Smooth muscle cell (in vitro differentiated cells): ENCODE measurements at regions not wholly inside any gene's neighbourhood (a gene's known extent, or its start where the extent isn't known, plus 50 kb on each side); places are given as distances from the start of the nearest gene placed in this dataset.
"Not testable (repeated sequence)": the region's sequence is repeated elsewhere in the genome, so short reads cannot be mapped to it uniquely, and the experiment has no call there.

Source experiments
- DNase-seq: peaks from one replicate; lab custom pipeline; 2025; ENCODE audit not compliant: unreplicated experiment; lab: John Stamatoyannopoulos, UW
- H2AFZ ChIP-seq: fragments of 200-600 bp; sonication (generic); 2 replicates; pipeline ENCODE4 v1.6.0; 2016; ENCODE audit warnings: antibody characterized with exemption, low read depth, mild to moderate bottlenecking
- H3F3A ChIP-seq: fragments of 200-600 bp; sonication (generic); 2 replicates; pipeline ENCODE4 v1.6.0; 2017; ENCODE audit warnings: antibody characterized with exemption, low read depth
- H3K27ac ChIP-seq: fragments of 200-600 bp; sonication (generic); 2 replicates; pipeline ENCODE4 v1.5.1; 2016; ENCODE audit warnings: low read depth, mild to moderate bottlenecking
- H3K27me3 ChIP-seq: fragments of 200-600 bp; sonication (generic); 2 replicates; pipeline ENCODE4 v1.6.1; 2016; ENCODE audit warnings: low read depth, mild to moderate bottlenecking
- H3K36me3 ChIP-seq: fragments of 200-600 bp; sonication (generic); 2 replicates; pipeline ENCODE4 v1.5.1; 2016; ENCODE audit warnings: low read depth
- H3K4me1 ChIP-seq: fragments of 200-600 bp; sonication (generic); 2 replicates; pipeline ENCODE4 v1.5.1; 2016; ENCODE audit warnings: low read depth
- H3K4me2 ChIP-seq: fragments of 200-600 bp; sonication (generic); 2 replicates; pipeline ENCODE4 v1.6.0; 2016; ENCODE audit warnings: mild to moderate bottlenecking
- H3K4me3 ChIP-seq: fragments of 200-600 bp; sonication (generic); 2 replicates; pipeline ENCODE4 v1.5.1; 2016; ENCODE audit warnings: mild to moderate bottlenecking
- H3K79me2 ChIP-seq: fragments of 200-600 bp; sonication (generic); 2 replicates; pipeline ENCODE4 v1.6.0; 2016; ENCODE audit warnings: low read depth, mild to moderate bottlenecking
- H3K9ac ChIP-seq: fragments of 200-600 bp; sonication (generic); 2 replicates; pipeline ENCODE4 v1.6.0; 2016; ENCODE audit warnings: low read depth
- H3K9me3 ChIP-seq: fragments of 200-600 bp; sonication (generic); replicated peaks from 2 replicates; pipeline ENCODE4 v1.5.1; 2016; ENCODE audit warnings: low read depth
- H4K20me1 ChIP-seq: fragments of 200-600 bp; sonication (generic); 2 replicates; pipeline ENCODE4 v1.6.0; 2016; ENCODE audit warnings: low read depth
- CTCF ChIP-seq: fragments of 200-600 bp; sonication (generic); IDR thresholded peaks from 2 replicates; pipeline ENCODE4 v1.5.1; 2017; ENCODE audit warnings: borderline replicate concordance, mild to moderate bottlenecking, antibody characterized with exemption; ENCODE audit not compliant: insufficient read depth, poor library complexity, severe bottlenecking
- WGBS: methylation state at CpG from one replicate; pipeline ENCODE4 v1.1.7; 2016; ENCODE audit warnings: low lambda C conversion rate; 5-methylcytosine and 5-hydroxymethylcytosine counted together

- no peak for TF ChIP-seq CTCF
- Histone ChIP-seq H3K27me3 (no peaks in the 10 kb centered on the region), H3K4me3 (no peak overlapping the region), H2AFZ (no peak overlapping the region), H3F3A (no peaks in the 10 kb centered on the region), H3K9me3 (no peaks in the 10 kb centered on the region), H4K20me1 (no peaks in the 10 kb centered on the region), H3K9ac (no peak overlapping the region), H3K36me3 (no peaks in the 10 kb centered on the region), H3K27ac (no peak overlapping the region), H3K79me2 (no peaks in the 10 kb centered on the region), H3K4me1 (no peaks in the 10 kb centered on the region), H3K4me2 (no peak overlapping the region)
- DNase-seq = no peak
- WGBS = 87% methylated on average over 4 of the region's 4 CpGs
Measured at GRCh38 chr1:41977326-41977725, 58.6 kb upstream of the HIVEP3 start.

- no peak overlapping the region for H3K4me3 ChIP-seq
- no peak overlapping the region for H3K27ac ChIP-seq
- no peaks in the 10 kb centered on the region for H3K4me1 ChIP-seq
- no peak overlapping the region for H3K9ac ChIP-seq
- no peaks in the 10 kb centered on the region for H3K9me3 ChIP-seq
- no peaks in the 10 kb centered on the region for H3K36me3 ChIP-seq
- H4K20me1 ChIP-seq = no peaks in the 10 kb centered on the region
- H2AFZ ChIP-seq = no peak overlapping the region
- no peak overlapping the region for H3K4me2 ChIP-seq
- no peak for DNase-seq
- WGBS = 94% methylated on average over 7 of the region's 7 CpGs
- no peaks in the 10 kb centered on the region for H3K27me3 ChIP-seq
- H3K79me2 ChIP-seq = no peaks in the 10 kb centered on the region
- TF ChIP-seq CTCF = no peak
- no peaks in the 10 kb centered on the region for H3F3A ChIP-seq
Measured at GRCh38 chr1:41976671-41977070, 57.9 kb upstream of the HIVEP3 start.

DNA sequence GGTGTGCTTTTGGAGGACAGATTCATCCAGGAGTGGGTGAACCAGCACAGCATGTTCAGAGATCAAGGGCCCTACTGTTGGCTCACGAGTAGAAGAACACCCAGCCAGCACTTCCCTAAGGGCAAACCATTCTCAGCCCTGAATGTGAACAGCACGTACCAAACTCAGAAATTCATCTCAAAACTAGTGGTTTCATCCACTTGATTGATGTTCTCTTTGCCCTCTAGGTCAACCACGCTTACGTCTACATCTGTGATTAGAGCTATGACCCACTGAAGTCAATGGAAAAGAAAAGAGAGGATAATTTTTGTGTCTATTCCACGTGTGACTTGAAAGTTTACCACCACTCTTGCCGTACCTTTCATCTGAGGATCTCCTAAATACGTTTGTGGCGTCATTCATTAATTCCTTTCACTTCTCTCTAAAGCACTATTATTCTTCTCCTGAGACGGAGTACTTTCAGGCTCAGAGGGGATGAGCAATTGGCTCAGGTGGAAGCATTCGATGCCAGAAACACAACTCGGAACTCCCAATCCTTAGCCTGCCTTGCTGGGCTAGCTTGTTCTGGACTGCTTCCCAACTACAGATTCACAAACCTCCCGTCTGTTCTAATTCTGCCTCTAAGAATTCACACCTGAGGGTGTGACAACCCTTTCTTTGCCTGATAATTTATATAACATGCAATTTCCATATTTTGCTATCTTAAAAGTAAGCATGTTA lies 57.3 kb upstream of the HIVEP3 start:
- H3K9ac ChIP-seq = no peak overlapping the region
- WGBS = 92% methylated on average over 12 of the region's 12 CpGs
- H3K4me2 ChIP-seq = no peak overlapping the region
- H4K20me1 ChIP-seq = no peaks in the 10 kb centered on the region
- no peak overlapping the region for H3K27ac ChIP-seq
- H3K4me1 ChIP-seq = no peaks in the 10 kb centered on the region
- no peaks in the 10 kb centered on the region for H3K27me3 ChIP-seq
- no peaks in the 10 kb centered on the region for H3K9me3 ChIP-seq
- no peaks in the 10 kb centered on the region for H3F3A ChIP-seq
- no peak overlapping the region for H3K4me3 ChIP-seq
- TF ChIP-seq CTCF = no peak
- no peak for DNase-seq
- H2AFZ ChIP-seq = no peak overlapping the region
- H3K36me3 ChIP-seq = no peaks in the 10 kb centered on the region
- no peaks in the 10 kb centered on the region for H3K79me2 ChIP-seq

DNA sequence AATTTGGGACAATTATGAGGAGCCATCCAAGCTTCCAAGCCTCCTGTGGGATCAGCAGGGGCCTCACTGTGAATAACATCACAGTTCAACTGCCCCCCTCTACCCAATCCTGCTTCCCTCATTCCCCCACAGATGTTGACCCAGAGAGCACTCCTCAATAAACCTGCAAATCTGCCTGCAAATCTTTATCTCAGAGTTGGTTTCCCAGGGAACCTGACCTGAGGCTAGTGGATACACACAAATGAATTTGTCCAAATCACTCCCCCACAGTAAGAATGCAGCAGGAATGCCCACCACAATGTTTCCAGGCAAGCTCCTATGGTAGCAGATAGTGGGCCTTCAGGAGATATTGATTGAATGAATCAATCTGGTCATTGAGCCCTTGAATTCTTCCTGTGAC lies 56.4 kb upstream of the HIVEP3 start:
- Histone ChIP-seq H2AFZ (no peak overlapping the region), H3K9ac (no peak overlapping the region), H3K4me2 (no peak overlapping the region), H3K79me2 (no peaks in the 10 kb centered on the region), H3K4me1 (no peaks in the 10 kb centered on the region), H3K4me3 (no peak overlapping the region), H3K9me3 (no peaks in the 10 kb centered on the region), H3K36me3 (no peaks in the 10 kb centered on the region), H4K20me1 (no peaks in the 10 kb centered on the region), H3F3A (no peaks in the 10 kb centered on the region), H3K27me3 (no peaks in the 10 kb centered on the region), H3K27ac (no peak overlapping the region)
- no peak for TF ChIP-seq CTCF
- no peak for DNase-seq

- H3K4me3 ChIP-seq, DNase-seq, H3K79me2 ChIP-seq, H3K9ac ChIP-seq, H2AFZ ChIP-seq, H4K20me1 ChIP-seq, H3K27ac ChIP-seq, H3K4me1 ChIP-seq, H3F3A ChIP-seq, H3K4me2 ChIP-seq, H3K27me3 ChIP-seq, H3K36me3 ChIP-seq, H3K9me3 ChIP-seq: not testable (repeated sequence)
Measured at GRCh38 chr1:41968557-41968956, 49.8 kb upstream of the HIVEP3 start.
